HG02973 (cell line): ENCODE measurements at regions not wholly inside any gene's neighbourhood (a gene's known extent, or its start where the extent isn't known, plus 50 kb on each side); places are given as distances from the start of the nearest gene placed in this dataset.

Experiments
- ATAC-seq: cut with Tn5 transposase; IDR thresholded peaks from one replicate; pipeline ENCODE4 v1.9.1; 2021; ENCODE audit warnings: moderate library complexity; ENCODE audit not compliant: unreplicated experiment

DNA sequence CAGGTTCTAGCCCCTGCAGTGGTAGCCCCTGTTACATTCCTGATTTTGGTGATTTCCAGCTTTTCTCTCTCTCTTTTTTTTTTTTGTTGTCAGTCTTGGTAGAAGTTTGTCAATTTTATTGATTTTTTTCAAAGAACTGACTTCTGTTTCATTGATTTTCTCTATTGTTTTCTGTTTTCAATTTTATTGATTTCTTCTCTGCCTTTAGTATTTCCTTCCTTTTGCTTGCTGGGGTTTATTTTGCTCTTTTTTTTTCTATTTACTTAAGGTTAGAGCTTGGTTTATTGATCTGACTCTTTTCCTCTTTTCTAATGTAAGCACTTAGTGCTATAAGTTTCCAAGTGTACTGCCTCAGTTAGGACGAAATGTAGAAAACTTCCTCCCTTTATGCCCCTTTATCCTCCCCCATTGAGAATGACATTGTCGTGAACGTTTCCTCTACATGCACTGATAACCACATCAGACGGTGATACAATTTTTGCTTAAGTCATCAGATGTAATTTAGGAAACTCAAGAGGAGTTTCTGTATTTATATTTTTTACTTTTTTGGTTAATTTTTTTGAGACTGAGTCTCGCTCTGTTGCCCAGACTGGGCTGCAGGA, 81.1 kb upstream of the HS6ST1 start:
- no peak for ATAC-seq

DNA sequence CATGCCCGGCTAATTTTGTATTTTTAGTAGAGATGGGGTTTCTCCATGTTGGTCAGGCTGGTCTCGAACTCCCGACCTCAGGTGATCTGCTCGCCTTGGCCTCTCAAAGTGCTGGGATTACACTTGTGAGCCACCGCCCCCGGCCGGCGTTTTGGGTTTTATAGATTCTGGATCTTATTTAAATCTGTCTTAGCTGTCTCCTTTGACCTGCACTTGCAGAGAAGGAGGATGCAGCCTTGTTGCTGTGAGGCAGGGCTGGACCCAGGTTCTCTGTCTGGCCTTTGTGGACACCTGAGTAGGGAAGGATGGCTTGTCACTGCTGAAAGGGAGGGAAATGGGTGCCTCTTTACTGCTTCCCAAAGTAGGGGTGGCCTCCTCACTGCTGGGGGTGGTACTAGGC, 83.0 kb upstream of the HS6ST1 start:
- ATAC-seq, result no peak

DNA sequence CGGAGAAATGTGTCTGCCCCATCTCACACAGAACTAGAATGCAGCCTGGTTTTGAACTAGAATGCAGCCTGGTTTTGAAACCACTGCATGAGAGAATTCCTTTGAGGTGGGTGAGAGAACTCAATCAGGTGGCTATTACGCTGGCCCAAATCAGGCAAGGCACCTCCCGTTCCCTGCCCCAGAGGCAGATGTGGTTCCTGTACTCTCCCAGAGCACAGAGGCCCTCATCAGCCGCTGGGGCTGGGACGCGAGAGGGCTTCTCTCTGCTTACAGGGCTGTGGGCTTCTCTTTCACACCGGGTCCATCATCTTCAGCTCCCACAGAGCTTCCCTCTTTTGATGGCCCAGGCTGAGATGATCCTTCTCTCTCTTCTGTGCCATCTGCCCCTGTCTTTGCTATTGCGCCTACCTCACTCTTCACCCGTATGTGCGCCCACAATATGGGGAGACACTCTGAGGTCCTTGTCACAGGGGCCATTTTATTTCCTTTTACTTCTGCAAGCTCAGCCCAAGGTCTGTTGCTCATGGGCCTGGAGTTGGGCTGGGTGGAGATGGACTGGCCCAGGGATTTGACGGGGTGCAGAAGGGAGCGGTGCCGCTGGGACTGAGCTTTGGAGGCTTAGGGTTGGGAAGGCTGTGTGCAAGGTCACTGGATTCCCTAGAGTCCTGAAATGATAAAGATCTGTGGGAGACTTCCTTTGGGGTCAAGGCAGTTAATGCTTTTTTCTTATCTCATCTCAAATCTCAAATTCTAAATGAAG, 84.4 kb upstream of the HS6ST1 start:
- no peak for ATAC-seq

DNA sequence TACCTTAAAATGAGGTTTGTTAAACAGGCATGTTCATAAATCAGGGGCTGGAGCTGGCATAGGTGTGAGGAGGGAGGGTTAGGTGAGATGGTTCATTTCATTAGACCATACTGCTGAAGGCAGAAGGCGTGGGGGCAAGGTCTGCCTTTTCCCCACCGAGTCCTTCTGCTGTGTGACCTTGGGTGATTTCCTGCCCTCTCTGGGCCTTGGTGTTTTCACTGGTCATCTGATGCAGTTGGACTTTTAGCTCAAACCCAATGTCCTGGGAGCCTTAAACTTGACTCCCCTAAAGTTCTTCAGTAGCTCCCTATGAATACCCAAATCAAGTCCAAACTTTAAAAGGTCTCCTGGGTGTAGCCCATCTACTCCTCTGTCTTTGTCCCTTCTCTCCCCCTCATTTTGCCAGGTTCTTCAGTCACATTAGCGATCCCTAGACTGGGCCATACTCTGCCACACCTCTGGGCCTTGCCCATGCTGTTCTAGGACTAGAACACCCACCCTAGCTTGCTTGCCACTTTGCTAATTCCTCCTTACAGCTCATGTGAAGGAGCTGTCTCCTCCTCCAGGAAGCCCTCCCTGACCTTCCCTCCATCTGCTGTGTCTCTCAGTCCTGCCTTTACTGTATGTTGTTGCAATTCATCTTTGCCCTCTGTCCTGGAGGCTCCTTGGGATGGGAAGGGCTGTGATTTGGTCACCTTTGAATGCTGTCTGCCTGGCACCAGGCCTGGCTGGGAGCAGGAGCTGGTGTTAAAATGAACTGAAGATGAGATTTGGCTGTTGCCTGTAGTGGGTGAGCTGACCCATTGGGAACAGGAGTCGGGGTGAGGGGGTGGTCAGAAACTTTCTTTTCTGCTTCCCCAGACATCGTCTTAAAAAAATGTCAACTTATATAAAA, 85.4 kb upstream of the HS6ST1 start:
- no peak for ATAC-seq

DNA sequence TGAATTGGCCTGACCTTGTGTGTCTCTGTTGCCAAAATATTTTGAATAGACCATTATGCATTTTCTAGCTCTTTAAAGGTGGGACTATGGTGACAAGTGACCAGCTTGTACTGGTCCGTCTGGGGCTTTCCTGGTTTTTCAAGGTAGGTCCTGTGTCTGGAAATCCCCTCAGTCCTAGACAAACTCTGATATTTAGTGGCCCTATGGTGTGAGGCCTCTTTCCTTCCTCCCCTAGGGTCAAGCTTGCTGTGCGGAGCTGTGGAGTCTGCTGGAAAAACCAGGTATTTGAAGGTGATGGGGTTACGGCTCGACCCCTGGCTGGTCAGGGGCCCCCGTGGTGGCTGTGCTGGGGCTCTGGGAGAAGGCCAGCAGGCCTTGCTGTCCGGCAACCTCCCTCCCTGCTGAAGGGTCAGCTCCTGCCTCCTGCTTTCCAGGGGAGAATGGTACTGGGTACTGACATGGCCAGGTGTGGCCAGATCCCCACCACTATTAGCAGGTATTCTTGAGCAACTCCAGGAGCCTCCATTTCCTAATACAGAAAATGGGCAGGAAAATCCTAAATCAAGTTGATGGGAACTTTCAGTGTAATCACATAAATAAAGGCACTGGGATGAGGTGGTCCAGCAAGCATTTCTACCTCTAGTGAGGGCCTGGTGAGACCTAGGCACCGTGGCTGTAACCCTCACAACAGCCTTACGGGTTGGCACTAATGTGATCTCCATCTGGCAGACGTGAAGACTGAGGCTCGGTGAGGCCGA, 86.2 kb upstream of the HS6ST1 start:
- no peak for ATAC-seq

DNA sequence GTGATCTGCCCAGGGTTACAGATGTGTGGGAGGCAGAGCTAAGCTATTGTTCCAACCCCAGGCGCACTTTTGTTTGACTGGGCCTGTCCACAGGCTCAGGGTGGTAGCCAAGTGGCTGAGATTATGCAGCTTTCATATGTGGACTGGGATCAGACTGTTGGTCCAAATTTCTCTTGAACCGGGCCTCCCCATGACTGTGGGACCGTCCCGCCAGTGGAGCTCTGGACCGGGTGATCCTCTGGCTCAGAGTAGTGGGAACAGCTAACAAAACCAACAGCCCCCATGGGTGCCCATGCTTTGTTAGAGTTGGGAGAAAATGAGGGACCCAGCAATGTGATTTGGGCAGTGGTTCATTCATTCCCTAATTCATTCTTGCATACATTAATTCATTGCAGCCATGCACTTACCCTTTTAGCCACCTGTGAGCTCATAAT, 86.8 kb upstream of the HS6ST1 start:
- ATAC-seq, result no peak

DNA sequence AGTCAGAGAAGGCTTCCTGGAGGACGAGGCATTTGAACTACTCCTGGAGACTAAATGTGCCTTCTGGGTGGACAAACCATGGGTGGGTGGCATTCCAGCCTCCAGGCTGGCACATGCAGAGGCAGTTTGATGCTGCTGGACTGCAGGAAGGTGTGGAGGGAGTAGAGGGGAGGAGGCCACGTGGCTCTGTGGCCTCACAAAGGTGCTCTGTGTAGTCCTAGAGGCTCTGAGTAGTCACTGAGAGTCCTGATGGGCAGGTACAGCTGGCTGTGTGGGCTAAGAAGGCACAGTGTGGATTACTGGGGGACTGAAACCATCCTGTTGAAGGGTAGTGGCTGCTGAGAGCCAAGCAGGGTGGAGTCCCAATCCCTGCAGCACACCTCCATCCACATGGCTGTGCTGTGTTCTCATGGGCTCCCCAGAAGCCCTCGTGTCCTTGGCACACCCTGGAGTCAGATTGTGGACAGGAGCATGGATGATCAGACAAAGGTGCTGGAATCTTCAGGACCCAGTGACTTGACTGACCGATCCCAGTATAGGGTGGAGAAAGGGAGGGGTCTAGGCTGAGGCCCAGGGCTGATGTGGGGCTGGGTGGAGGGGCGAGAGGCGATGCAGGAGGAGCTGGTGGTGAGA, 87.4 kb upstream of the HS6ST1 start:
- no peak for ATAC-seq

DNA sequence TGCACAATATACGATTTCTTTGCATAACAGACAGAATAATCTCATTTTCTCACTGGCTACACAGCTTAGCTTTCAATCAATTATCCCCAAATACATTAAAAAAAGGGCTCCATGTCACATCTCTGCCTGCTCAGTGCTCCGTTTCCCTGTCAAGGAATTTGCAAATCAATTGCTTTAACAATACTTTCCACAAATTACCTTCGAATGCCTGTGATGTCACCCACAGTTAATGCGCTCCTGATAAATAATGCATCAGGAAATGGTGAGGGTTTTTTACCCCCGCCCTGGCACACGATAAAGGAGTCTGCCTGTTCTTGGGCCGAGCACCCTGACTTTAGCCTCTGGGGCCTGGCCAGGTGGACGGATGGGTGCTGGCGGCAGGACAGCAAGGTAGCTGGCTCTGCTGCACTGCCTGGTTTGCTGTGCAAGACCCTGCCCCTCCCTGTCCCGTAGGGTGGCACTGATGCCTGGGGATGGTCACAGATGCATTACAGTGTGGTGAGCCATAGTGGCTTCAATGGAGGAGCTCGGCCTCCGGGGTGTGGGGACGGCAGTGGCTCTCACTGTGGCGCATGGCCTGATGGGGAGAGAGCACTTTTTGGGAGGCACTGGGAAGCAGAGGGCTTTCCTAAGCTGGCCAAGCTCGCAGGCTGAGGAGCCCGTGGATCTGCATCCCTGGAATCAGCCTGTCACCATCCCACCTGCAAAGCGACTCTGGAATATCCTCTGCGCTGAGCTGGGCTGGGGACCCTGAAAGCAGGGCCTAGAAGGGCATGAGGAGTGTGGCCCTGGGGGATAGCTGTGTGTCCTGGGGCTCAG, 88.3 kb upstream of the HS6ST1 start:
- no peak for ATAC-seq

DNA sequence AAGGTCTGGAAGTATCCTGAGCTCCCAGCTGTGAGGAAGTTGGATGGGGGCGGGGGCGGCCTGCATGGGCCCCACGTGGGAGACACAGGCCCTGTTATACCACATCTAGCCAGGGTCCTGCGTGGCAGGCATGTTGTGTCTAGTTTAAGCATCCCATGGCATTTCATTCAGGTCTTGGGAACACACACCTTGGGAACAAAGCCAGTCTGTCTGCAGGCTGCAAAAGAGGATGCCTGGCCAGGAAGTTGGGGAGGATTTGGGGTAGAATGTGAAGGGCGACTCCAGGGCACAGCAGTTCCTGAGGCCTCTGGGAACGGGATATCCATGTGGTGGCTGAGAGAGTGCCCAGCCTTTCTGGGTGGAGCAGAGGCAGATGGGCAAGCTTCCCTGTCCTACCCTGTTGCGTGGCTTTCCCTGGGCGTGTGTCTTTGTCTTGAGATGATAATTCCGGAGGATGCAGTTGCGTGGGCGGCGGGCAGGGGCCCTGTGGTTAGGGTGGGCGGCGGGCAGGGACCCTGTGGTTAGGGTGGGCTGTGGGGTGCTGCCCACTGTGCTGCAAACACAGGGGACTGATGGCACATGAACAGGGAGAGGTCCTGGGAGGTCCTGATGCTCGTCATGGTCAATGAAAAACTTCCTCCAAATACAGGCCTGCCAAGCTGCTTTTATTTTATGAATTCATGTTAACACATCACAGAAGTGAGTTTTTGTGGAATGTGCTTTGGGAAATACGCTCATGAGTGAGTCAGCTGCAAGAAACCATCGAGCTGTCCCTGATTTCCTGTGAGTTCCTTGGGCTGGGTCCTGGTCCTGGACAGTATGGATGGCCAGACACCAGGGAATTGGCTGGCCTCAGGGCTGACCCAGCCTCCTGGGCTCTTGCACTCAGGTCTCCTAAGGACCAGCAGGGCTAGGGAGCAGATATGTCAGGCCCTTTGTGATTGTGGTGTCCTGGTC, 90.0 kb upstream of the HS6ST1 start:
- ATAC-seq, result no peak

DNA sequence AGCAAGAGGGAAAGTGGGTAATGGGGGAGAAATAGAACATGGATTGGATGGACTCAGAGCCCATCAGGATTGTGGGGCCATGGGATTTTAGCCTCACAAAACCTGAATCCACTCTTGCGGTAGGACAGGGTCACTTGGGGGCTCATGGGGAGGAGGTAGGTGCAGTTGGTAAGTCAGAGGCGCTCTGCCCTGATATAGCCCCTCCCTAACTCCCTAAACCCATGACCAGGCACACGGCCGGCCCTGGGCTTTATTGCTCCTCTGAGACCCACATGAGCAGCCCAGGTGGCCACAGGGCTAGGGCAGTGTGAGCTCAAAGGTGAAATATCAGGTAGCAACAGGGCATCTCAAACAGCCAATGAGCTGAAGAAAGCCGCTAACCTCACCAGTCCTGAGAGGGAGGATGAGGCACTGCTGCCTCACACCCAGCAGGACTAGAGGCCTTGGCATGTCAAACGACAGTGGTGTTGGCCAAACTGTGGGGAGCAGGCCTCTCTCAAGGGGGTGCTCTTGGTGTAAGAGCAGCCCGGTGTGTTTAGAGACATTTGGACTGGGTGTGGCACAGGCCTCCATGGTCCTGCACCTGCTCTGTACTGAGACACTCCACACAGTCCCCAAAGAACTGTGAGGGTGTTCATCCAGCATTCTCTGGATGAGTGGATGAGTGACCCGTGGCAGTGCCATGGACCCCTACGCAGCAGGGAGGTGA, 90.8 kb upstream of the HS6ST1 start:
- no peak for ATAC-seq

DNA sequence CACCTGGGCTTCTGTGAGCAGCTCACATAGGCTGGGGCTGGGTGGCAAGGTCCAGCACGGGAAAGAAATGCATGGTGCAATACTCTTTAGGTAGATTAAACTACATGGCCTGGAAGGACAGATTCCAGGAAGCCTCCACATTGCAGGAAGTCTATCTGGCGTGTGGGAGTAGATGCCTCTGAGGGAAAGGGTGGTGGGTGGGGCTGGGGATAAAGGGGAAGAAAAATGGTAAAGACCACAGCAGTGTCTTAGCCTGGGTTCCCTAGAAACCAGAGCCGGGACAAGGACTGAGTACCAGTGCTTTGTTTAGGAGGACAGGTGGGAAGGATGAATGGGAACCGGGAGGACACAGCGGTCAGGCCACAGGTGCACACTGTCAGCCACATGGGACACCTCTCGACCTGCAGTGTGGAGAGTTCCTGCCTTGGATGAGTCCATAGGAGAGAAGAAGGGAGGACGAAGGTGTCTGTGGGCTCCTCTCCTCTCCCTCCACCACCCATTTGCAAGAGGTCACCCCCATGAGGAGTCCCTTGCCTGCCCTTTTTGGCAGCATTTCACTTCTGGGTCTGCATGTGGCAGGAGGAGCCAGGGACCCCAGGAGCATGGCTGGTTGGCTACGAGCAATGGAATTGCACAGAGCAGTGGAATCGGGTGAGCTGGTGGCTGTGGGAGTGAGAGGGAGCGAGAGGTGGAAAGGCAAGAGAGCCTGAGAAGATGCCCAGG, 91.5 kb upstream of the HS6ST1 start:
- no peak for ATAC-seq

DNA sequence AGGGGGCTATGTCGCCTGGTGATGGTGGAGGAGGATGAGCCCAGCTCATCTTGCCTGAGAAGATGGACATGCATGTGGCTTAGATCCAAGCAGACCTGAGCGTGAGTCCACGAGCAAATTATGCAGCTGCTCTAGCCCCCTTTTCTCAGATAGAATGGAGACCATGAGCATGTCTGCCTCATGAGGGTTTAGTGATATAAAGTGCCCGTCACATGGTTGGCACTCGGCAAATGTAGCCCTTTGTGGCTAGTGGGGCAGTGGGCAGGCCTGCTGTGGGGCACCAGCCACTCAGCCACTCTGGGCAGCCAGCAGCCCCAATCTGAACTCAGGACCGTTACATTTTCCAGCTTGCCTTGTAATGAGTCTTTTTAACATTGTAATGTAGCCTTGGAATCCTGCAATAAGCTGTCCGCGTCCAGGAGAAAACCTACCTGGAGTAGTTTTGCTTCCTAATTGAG, 92.1 kb upstream of the HS6ST1 start:
- ATAC-seq, result no peak

DNA sequence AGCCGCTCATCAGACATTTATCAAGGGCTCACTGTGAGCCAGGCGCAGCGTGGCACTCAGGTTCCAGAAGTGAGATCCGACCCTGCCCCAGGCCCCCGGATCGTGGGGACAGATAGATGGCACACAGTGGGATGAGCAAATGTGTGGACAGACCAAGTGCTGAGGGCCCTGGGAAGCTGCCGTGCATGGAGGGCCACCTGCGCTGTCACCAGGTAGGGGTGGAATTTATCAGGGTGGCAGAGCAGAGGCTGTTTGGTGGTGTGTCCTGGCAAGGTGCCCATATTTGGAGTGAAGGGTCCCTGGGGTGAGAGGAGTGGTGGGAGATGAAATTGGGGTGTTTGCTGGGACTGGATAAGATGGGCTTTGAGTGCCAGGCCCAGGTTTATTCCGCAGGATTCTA, 92.8 kb upstream of the HS6ST1 start:
- ATAC-seq, result no peak

DNA sequence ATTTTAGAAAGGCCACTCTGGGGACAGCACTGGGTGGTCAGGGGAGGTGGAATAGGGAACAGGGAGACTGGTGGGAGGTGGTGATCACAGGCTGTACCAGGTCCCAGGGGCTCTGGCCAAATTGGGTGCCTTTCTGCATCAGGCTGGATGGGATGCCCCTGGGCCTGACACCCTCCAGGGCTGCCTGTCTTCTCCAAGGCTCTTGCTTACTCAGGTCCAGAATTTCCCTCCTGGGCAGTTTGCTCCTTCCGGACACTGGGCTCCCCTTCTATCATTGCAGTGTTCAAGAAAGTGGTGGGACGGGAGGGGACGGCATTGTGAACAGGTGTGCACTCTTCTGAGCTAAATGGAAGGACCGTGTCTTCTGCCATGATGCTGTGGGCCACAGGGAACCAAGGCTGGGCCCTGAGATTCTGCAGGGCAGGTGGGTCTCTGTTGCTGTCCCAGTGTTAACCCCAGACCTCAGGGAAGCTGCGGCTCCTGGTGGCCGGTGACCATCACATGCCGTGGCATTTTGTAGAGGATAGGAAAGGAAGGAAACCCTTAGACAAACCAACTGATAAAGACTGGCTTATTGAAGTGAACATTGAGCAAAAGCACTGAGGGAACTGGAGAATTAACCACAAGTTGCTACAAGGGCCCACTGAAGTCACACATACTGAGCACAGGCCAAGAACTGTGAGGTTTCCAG, 93.7 kb upstream of the HS6ST1 start:
- no peak for ATAC-seq

DNA sequence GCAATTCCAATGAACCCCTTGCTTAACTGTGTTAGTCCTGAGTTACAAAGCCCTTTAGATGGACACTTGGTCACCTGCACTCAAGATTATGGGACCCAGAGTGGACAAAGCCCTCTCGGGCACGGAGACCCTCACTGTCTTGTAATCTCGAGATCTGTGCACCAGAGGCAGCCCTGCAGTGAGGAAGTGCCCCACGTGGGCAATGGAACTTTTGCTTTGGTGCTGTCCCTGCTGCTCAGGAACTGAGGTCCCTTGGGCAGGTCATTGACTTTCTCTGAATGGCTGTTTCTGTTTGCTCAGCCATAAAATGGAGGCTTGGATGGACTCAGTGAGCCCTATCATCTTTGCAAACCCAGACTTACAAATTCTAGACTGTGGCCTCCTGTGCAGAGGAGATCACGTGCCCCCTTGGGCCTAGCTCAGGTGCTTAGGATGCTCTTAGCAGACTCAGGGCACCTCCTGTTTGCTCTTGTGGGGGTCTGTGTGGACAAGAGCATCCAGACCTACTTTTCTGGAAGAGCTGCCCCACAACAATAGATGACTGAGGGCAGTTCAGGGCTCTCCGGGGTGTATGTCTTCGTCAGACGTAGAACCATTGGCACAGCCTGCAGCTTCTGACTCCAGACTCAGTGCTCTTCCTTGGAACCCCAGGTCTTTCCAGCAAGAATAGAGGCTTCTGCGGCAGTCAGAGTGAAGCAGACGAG, 94.5 kb upstream of the HS6ST1 start:
- no peak for ATAC-seq

DNA sequence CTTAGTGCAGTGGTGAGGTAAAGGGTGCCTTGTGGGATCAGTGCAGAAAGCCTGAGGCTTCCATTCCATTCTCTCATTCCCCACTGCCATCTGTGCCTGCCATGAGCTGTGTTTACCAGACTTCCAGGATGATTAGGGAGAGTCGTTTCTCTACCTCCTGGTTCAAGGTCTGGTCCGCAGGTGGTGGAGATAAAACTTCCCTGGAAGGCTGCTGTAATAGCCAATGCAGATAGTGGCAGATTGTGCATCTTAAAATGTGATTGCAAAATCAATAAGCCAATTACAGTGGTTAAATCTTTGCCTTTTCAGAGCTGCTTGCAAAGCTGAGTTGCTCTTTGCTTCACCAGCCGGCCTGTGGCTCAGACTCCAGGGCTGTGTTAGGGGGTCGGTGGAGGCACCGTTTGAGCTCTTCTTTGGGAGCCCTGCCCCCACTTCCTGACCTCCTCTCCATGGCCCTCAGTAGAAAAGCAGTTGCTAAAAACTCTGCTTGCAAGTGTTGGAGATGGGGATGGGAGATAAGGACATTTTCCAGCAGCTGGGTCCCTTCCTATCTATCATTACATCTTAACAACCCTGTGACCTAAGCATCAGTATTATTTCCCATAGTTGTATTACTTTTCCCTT, 95.2 kb upstream of the HS6ST1 start:
- no peak for ATAC-seq
